AG10803 (cell line): ENCODE measurements at regions not wholly inside any gene's neighbourhood (a gene's known extent, or its start where the extent isn't known, plus 50 kb on each side); places are given as distances from the start of the nearest gene placed in this dataset.

Source experiments
- DNase-seq: peaks from one replicate; pipeline ENCODE4 v3.0.0; 2010; ENCODE audit warnings: low read depth
- H3K4me3 ChIP-seq: 2 replicates; pipeline ENCODE4 v1.5.1; 2011; ENCODE audit warnings: mild to moderate bottlenecking, low read length, control low read depth
- TF ChIP-seq, protein P1 (sequence below): conservative IDR thresholded peaks from 2 replicates; pipeline ENCODE4 v1.5.1; 2011; ENCODE audit warnings: mild to moderate bottlenecking, low read length, control low read depth, inconsistent platforms

DNA sequence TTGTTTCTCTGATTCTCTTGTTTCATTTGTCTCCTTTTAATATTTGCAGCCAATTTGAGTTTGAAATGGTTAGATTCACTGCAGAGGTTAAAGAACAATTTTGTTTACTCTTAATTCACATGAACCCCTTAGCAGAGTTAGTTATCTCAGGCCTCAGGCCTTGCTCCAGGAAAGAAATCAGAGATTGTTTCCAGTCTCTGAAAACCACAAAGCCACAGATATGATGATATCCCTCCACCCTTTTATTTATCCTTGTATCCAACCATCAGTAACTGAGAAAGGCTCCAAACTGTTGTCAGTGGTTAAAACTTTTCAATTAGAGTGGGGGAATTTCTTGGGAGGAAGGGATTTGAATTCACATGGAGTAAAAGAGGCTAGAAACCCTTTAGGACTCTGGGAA is 406.0 kb upstream of the DMAC1 start:
- DNase-seq: no peak
- TF ChIP-seq, protein P1, sequence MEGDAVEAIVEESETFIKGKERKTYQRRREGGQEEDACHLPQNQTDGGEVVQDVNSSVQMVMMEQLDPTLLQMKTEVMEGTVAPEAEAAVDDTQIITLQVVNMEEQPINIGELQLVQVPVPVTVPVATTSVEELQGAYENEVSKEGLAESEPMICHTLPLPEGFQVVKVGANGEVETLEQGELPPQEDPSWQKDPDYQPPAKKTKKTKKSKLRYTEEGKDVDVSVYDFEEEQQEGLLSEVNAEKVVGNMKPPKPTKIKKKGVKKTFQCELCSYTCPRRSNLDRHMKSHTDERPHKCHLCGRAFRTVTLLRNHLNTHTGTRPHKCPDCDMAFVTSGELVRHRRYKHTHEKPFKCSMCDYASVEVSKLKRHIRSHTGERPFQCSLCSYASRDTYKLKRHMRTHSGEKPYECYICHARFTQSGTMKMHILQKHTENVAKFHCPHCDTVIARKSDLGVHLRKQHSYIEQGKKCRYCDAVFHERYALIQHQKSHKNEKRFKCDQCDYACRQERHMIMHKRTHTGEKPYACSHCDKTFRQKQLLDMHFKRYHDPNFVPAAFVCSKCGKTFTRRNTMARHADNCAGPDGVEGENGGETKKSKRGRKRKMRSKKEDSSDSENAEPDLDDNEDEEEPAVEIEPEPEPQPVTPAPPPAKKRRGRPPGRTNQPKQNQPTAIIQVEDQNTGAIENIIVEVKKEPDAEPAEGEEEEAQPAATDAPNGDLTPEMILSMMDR: no peak
- H3K4me3 ChIP-seq: no peak overlapping the region

DNA sequence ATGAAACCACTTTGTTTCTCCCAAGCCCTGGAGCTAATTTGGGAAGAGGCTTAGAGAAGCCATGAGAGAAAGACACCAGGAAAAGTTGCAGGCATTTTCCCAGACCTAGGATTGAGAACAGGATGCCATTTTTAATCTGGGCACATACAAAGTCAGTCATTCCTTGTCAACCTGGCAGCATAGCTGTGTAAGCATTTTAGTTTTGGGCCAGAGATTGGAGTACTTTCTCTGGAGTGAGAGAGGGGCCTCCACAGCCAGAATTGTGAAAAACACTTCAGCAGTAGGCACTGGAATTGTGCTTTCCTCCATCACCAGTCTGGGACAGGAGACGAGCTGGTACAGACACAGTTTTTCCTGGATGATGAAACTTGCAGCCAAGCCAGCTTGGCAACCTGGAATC is 390.3 kb upstream of the DMAC1 start:
- TF ChIP-seq, protein P1: no peak
- no peak for DNase-seq
- no peak overlapping the region for H3K4me3 ChIP-seq

DNA sequence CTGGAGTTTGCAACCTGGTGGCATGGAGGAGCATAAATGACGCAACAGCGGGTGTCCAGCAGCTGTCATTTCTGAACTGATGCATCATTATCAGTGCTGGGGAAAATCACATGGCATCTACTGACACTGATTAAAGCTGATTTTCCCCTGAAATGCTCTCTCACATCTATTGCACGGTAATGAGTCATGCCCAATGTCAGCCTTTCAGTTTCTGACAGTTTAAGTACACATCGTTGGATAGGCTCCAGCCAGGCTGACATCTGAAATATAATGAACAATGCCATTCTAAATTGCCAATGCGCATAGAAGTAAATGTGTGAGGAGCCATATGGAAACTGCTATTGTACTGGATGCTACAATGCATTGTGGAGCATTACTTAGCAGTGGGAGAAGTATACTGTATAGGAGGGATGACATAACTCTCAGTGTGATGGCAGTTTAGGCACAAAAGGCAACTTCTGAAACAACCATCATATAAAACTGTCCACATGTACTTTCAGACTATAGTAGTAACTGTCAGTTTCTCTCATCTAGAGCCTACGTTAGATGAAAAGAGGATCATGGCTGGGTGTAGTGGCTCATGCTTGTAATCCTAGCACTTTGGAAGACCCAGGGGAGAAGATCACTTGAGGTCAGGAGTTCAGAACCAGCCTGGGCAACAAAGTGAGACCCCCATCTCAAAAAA is 389.3 kb upstream of the DMAC1 start:
- TF ChIP-seq, protein P1: no peak
- no peak overlapping the region for H3K4me3 ChIP-seq
- no peak for DNase-seq

DNA sequence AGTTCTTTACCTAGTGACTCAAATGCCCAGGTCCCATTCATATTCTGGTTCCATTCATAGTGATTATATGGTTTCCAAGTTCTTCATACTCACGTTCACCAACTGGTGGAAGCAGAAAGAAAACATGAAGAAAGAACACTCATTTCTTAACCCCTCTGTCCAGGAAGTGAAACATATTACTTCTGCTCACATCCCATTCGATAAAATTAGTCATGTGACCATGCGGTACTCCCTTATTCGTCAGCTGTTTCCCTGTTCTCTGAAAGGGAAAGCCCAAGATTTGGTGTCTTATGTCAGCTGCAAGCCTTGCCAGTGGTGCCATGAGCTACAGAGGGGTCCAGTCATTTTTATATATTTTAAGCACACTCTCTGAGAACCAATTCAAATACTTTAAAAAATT is 387.0 kb upstream of the DMAC1 start:
- TF ChIP-seq, protein P1: no peak
- H3K4me3 ChIP-seq: no peak overlapping the region
- no peak for DNase-seq

DNA sequence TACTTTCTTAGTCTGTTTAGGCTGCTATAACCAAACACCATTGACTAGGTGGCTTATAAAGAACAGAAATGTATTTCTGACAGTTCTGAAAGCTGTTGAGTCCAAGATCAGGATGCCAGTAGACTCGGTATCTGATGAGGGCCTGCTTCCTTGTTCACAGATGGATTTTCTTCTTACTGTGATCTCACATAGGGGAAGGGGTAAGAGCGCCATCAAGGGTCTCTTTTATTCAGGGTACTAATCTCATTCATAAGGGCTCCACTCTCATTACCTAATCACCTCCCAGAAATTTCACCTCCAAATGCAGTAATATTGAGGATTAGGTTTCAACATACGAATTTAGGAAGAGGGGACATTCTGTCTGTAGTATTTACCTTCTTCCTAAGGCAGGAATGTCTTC is 384.0 kb upstream of the DMAC1 start:
- TF ChIP-seq, protein P1: no peak
- H3K4me3 ChIP-seq: no peak overlapping the region
- no peak for DNase-seq

DNA sequence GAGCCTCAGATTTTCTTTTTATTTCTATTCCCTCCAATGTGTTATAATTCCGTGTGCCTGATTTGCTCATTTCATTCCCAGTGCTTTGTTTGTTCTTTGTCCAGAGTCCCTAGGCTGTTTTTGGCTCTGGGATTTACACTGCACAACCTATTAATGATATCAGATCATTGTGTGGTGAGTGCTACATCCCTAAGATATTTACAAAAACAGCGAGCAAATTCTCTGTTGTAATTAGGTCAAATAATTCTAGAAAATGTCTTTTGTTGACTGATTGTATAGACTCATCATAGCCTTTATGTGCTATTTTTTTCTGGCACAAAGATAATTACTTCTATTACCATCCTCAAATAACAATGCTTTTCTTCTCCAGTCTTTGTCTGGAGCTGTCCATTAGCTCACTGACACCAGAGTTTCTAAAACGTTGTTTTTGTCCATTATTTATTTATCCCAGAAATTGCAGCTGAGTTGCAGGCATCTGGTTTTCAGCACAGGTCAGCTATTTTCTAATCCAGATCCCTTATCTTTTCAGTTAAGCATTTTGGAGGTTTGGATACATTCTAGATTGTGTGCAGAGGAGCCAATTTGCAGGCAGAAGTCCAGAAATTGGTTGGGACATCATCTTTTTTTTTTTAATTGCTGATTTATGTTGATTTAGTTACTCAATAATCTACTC is 379.9 kb upstream of the DMAC1 start:
- TF ChIP-seq, protein P1: no peak
- no peak for DNase-seq
- no peak overlapping the region for H3K4me3 ChIP-seq

DNA sequence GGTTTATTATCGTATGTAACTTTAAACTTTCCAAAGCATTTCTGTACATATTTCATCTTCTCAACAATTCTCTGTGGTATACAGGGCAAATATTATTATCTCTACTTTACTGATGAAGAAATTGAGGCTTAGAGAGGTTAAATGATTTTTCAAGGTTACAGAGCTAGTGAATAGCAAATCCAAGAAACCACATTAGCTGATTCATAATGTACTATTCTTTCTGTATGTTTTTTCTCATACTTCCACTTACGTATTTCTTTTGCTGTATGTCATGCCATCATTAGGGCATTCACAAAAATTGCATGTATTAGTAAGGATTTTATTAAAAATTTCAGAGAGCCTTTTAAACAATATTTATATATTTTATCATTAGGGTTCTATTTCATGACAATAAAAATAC is 372.4 kb upstream of the DMAC1 start:
- no peak for DNase-seq
- TF ChIP-seq, protein P1: no peak
- H3K4me3 ChIP-seq: no peak overlapping the region
